ENCODE measurements at regions not wholly inside any gene's neighbourhood (a gene's known extent, or its start where the extent isn't known, plus 50 kb on each side); places are given as distances from the start of the nearest gene placed in this dataset.

- Histone ChIP-seq H3K36me3 (ENCODE audit: control insufficient read depth, insufficient read depth, low read length) (no peaks in the 10 kb centered on the region), H3K9ac (ENCODE audit: low read length) (no peak overlapping the region), H3K27me3 (ENCODE audit: control insufficient read depth, insufficient read depth, low read length) (no peaks in the 10 kb centered on the region), H3K27ac (ENCODE audit: low read depth, low read length) (no peak overlapping the region), H3K4me3 (ENCODE audit: low read length) (no peak overlapping the region), H3K4me1 (ENCODE audit: control insufficient read depth, insufficient read depth, low read length) (peaks cover 3% of the 10 kb centered on the region)
Observed at GRCh38 chr12:90250042-90250441, 541.4 kb upstream of the ATP2B1 start.

GRCh38 chr12:90246688-90247087 lies 538.0 kb upstream of the ATP2B1 start:
- no peak overlapping the region for H3K4me3 ChIP-seq (ENCODE audit: low read length)
- no peaks in the 10 kb centered on the region for H3K27me3 ChIP-seq (ENCODE audit: control insufficient read depth, insufficient read depth, low read length)
- no peak overlapping the region for H3K9ac ChIP-seq (ENCODE audit: low read length)
- H3K4me1 ChIP-seq (ENCODE audit: control insufficient read depth, insufficient read depth, low read length), result peaks cover 3% of the 10 kb centered on the region
- no peak overlapping the region for H3K27ac ChIP-seq (ENCODE audit: low read depth, low read length)
- H3K36me3 ChIP-seq (ENCODE audit: control insufficient read depth, insufficient read depth, low read length), result no peaks in the 10 kb centered on the region

GRCh38 chr12:90245391-90245790 lies 536.8 kb upstream of the ATP2B1 start:
- Histone ChIP-seq H3K4me3 (ENCODE audit: low read length) (no peak overlapping the region), H3K36me3 (ENCODE audit: control insufficient read depth, insufficient read depth, low read length) (no peaks in the 10 kb centered on the region), H3K9ac (ENCODE audit: low read length) (no peak overlapping the region), H3K27ac (ENCODE audit: low read depth, low read length) (no peak overlapping the region), H3K27me3 (ENCODE audit: control insufficient read depth, insufficient read depth, low read length) (no peaks in the 10 kb centered on the region), H3K4me1 (ENCODE audit: control insufficient read depth, insufficient read depth, low read length) (peaks cover 3% of the 10 kb centered on the region)

GRCh38 chr12:90244232-90244631 lies 535.6 kb upstream of the ATP2B1 start:
- H3K27ac ChIP-seq (ENCODE audit: low read depth, low read length), result no peak overlapping the region
- no peaks in the 10 kb centered on the region for H3K27me3 ChIP-seq (ENCODE audit: control insufficient read depth, insufficient read depth, low read length)
- H3K4me3 ChIP-seq (ENCODE audit: low read length), result no peak overlapping the region
- H3K36me3 ChIP-seq (ENCODE audit: control insufficient read depth, insufficient read depth, low read length), result no peaks in the 10 kb centered on the region
- peaks cover 3% of the 10 kb centered on the region for H3K4me1 ChIP-seq (ENCODE audit: control insufficient read depth, insufficient read depth, low read length)
- H3K9ac ChIP-seq (ENCODE audit: low read length), result no peak overlapping the region

GRCh38 chr12:90243211-90243610 lies 534.6 kb upstream of the ATP2B1 start:
- no peaks in the 10 kb centered on the region for H3K36me3 ChIP-seq (ENCODE audit: control insufficient read depth, insufficient read depth, low read length)
- peaks cover 3% of the 10 kb centered on the region for H3K4me1 ChIP-seq (ENCODE audit: control insufficient read depth, insufficient read depth, low read length)
- no peak overlapping the region for H3K27ac ChIP-seq (ENCODE audit: low read depth, low read length)
- H3K27me3 ChIP-seq (ENCODE audit: control insufficient read depth, insufficient read depth, low read length), result no peaks in the 10 kb centered on the region
- no peak overlapping the region for H3K4me3 ChIP-seq (ENCODE audit: low read length)
- H3K9ac ChIP-seq (ENCODE audit: low read length), result peak overlapping the region; percentile 2

GRCh38 chr12:90239732-90240260 lies 531.2 kb upstream of the ATP2B1 start:
- H3K4me3 ChIP-seq (ENCODE audit: low read length), result no peak overlapping the region
- H3K4me1 ChIP-seq (ENCODE audit: control insufficient read depth, insufficient read depth, low read length), result no peaks in the 10 kb centered on the region
- H3K36me3 ChIP-seq (ENCODE audit: control insufficient read depth, insufficient read depth, low read length), result no peaks in the 10 kb centered on the region
- no peak overlapping the region for H3K27ac ChIP-seq (ENCODE audit: low read depth, low read length)
- no peak overlapping the region for H3K9ac ChIP-seq (ENCODE audit: low read length)
- no peaks in the 10 kb centered on the region for H3K27me3 ChIP-seq (ENCODE audit: control insufficient read depth, insufficient read depth, low read length)

- no peak overlapping the region for H3K27ac ChIP-seq (ENCODE audit: low read depth, low read length)
- H3K27me3 ChIP-seq (ENCODE audit: control insufficient read depth, insufficient read depth, low read length), result no peaks in the 10 kb centered on the region
- H3K9ac ChIP-seq (ENCODE audit: low read length), result no peak overlapping the region
- H3K4me3 ChIP-seq (ENCODE audit: low read length), result no peak overlapping the region
- H3K36me3 ChIP-seq (ENCODE audit: control insufficient read depth, insufficient read depth, low read length), result no peaks in the 10 kb centered on the region
- no peaks in the 10 kb centered on the region for H3K4me1 ChIP-seq (ENCODE audit: control insufficient read depth, insufficient read depth, low read length)
Observed at GRCh38 chr12:90238663-90239271, 530.1 kb upstream of the ATP2B1 start.

GRCh38 chr12:90237841-90238240 lies 529.2 kb upstream of the ATP2B1 start:
- Histone ChIP-seq H3K36me3 (ENCODE audit: control insufficient read depth, insufficient read depth, low read length) (no peaks in the 10 kb centered on the region), H3K4me3 (ENCODE audit: low read length) (no peak overlapping the region), H3K27ac (ENCODE audit: low read depth, low read length) (no peak overlapping the region), H3K4me1 (ENCODE audit: control insufficient read depth, insufficient read depth, low read length) (no peaks in the 10 kb centered on the region), H3K9ac (ENCODE audit: low read length) (no peak overlapping the region), H3K27me3 (ENCODE audit: control insufficient read depth, insufficient read depth, low read length) (no peaks in the 10 kb centered on the region)

GRCh38 chr12:90235642-90236041 lies 527.0 kb upstream of the ATP2B1 start:
- H3K4me3 ChIP-seq (ENCODE audit: low read length), result no peak overlapping the region
- H3K27me3 ChIP-seq (ENCODE audit: control insufficient read depth, insufficient read depth, low read length), result no peaks in the 10 kb centered on the region
- H3K36me3 ChIP-seq (ENCODE audit: control insufficient read depth, insufficient read depth, low read length), result no peaks in the 10 kb centered on the region
- no peak overlapping the region for H3K9ac ChIP-seq (ENCODE audit: low read length)
- no peaks in the 10 kb centered on the region for H3K4me1 ChIP-seq (ENCODE audit: control insufficient read depth, insufficient read depth, low read length)
- H3K27ac ChIP-seq (ENCODE audit: low read depth, low read length), result no peak overlapping the region

- H3K36me3 ChIP-seq (ENCODE audit: control insufficient read depth, insufficient read depth, low read length), result no peaks in the 10 kb centered on the region
- H3K4me1 ChIP-seq (ENCODE audit: control insufficient read depth, insufficient read depth, low read length), result no peaks in the 10 kb centered on the region
- no peak overlapping the region for H3K27ac ChIP-seq (ENCODE audit: low read depth, low read length)
- no peak overlapping the region for H3K9ac ChIP-seq (ENCODE audit: low read length)
- no peaks in the 10 kb centered on the region for H3K27me3 ChIP-seq (ENCODE audit: control insufficient read depth, insufficient read depth, low read length)
- no peak overlapping the region for H3K4me3 ChIP-seq (ENCODE audit: low read length)
Observed at GRCh38 chr12:90234472-90234871, 525.8 kb upstream of the ATP2B1 start.

GRCh38 chr12:90233168-90234100 lies 524.8 kb upstream of the ATP2B1 start:
- Histone ChIP-seq H3K4me3 (ENCODE audit: low read length) (no peak overlapping the region), H3K27me3 (ENCODE audit: control insufficient read depth, insufficient read depth, low read length) (no peaks in the 10 kb centered on the region), H3K9ac (ENCODE audit: low read length) (no peak overlapping the region), H3K4me1 (ENCODE audit: control insufficient read depth, insufficient read depth, low read length) (no peaks in the 10 kb centered on the region), H3K36me3 (ENCODE audit: control insufficient read depth, insufficient read depth, low read length) (no peaks in the 10 kb centered on the region), H3K27ac (ENCODE audit: low read depth, low read length) (no peak overlapping the region)

- H3K9ac ChIP-seq (ENCODE audit: low read length), result no peak overlapping the region
- H3K4me3 ChIP-seq (ENCODE audit: low read length), result no peak overlapping the region
- H3K27me3 ChIP-seq (ENCODE audit: control insufficient read depth, insufficient read depth, low read length), result no peaks in the 10 kb centered on the region
- no peak overlapping the region for H3K27ac ChIP-seq (ENCODE audit: low read depth, low read length)
- H3K4me1 ChIP-seq (ENCODE audit: control insufficient read depth, insufficient read depth, low read length), result no peaks in the 10 kb centered on the region
- no peaks in the 10 kb centered on the region for H3K36me3 ChIP-seq (ENCODE audit: control insufficient read depth, insufficient read depth, low read length)
Observed at GRCh38 chr12:90229407-90230170, 521.0 kb upstream of the ATP2B1 start.
